ENCODE measurements at regions not wholly inside any gene's neighbourhood (a gene's known extent, or its start where the extent isn't known, plus 50 kb on each side); places are given as distances from the start of the nearest gene placed in this dataset.
"Not testable (repeated sequence)": the region's sequence is repeated elsewhere in the genome, so short reads cannot be mapped to it uniquely, and the experiment has no call there.

DNA sequence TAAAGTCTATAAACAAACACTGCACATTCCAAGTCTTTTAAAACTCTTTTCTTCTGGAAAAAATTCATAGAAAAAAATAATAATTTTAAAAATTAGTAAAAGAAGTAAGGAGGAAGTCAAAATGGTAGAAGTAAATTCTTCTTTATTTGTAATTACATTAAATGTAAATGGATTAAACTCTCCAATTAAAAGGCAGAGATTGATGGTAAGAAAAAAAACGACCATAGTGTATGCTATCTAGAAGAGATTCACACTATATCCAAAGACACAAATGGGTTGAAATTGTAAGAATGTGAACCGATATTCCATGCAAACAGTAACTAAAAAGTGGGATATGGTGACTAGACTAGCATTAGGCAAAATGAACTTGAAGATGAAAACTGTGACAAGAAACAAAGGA lies 1196.1 kb upstream of the CDH2 start:
- no peak for DNase-seq (ENCODE audit: low read depth)

- no peak for DNase-seq (ENCODE audit: low read depth)
Measured at GRCh38 chr18:29361843-29362242, 1184.9 kb upstream of the CDH2 start.

- DNase-seq (ENCODE audit: low read depth), result not testable (repeated sequence)
Measured at GRCh38 chr18:29360659-29361058, 1183.7 kb upstream of the CDH2 start.

DNA sequence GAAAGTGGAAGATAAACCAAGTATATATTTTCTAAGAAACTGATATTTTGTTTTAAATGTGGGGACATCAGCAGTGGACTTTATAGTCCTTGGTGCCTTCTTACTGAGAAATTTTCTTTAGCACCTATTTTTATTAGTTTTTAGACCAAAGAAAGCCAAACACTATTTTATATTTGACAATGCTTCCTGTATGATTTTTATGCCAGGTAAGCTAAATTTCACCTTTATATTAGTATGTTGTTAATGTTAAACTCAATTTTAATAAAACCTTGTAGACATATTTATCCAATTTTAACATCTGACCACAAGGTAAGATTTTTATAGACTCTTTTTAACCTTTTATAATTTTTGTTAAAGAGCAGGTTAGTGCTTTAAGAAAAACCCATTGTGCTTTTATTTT lies 1182.3 kb upstream of the CDH2 start:
- DNase-seq (ENCODE audit: low read depth), result not testable (repeated sequence)

- no peak for DNase-seq (ENCODE audit: low read depth)
Measured at GRCh38 chr18:29351171-29351570, 1174.2 kb upstream of the CDH2 start.

DNA sequence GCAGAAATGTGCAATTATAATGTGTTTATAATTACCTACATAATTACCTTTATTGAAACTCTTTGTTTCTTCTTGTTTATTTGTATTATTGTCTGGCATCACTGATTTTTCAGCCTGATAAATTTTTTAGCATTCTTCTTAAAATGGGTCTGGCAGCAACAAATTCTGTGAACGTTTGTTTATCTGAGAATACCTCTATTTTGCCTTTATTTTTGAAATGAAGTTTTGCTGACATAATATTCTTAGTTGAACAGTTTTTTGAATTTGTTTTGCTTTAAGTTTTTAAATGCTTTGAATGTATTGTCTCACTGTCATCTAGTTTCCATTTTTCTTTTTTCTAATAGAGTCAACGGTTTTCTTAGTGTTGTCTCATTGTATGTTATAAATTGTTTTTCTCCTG lies 1152.0 kb upstream of the CDH2 start:
- DNase-seq (ENCODE audit: low read depth), result no peak

DNA sequence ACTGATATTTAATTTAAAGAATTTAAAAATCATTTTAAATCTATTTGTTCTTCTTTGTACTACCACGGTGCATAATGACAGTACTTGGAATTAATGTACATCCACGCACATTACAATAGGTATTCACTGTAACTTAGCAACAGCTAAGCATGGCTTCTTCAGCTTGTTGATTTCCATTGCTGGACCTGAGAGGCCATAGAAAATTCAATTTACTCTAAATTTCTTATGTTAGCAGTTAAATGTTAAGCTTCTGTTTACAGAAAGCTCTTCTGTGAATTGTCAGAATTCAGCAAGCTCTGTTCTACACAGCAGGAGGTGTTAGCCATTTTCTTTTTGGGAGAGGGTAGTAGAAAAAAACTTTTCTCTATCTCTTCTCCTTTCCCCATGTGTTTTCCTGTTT lies 1149.3 kb upstream of the CDH2 start:
- DNase-seq (ENCODE audit: low read depth), result no peak

DNA sequence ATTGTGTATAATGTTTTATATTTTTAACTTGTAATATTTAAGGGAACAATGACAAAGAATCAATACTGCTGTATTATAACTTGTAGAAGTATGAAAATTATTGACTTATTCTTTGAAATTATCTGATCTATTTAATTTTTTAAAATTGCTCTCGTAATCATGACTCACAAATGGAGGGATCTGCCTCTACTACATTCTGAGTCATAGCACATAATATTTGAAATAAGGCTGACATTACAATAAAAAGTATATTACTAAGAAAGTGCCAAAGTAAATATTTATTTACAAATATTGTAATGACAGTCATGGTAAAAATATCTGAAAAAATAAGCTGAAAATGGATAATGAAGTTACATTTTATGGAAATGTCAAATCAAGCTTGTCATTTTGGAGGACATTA lies 1144.6 kb upstream of the CDH2 start:
- no peak for DNase-seq (ENCODE audit: low read depth)

- no peak for DNase-seq (ENCODE audit: low read depth)
Measured at GRCh38 chr18:29313312-29313711, 1136.4 kb upstream of the CDH2 start.

DNA sequence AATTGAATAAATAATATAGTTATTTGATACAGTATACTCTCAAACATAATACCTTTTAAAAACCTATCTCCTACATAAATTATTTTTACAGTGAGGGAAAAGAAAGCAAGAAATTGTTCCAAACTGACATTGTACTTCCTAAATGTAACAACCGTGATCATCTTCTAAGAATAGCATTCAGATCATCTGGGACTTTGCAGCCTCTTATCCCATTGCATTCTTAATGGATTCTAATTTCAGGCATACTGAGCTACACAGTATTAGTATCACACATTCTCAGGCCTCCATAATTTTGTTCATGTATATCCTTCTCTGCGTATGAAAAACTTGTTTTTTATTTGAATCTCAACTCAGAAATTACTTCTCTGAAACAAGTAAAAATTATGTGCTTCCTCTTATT lies 1134.7 kb upstream of the CDH2 start:
- no peak for DNase-seq (ENCODE audit: low read depth)

DNA sequence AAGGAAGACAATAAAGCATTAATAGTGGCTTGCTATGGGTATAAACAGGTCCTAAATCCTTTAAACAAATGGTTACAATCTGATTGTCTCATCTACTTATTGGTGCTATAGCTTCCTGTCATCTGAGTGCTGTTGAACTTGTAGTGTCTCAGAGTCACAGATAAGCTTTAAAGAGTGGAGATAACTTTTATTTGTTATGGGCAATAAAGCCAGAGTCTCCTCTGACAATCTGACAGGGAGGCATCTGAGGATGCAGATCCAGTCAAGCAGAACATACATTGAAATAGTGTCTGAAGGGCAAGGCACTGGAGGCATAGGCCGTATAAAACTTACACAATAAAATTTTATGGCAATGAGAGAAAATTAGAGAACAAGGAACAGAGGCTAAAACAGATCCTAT lies 1132.4 kb upstream of the CDH2 start:
- no peak for DNase-seq (ENCODE audit: low read depth)

DNA sequence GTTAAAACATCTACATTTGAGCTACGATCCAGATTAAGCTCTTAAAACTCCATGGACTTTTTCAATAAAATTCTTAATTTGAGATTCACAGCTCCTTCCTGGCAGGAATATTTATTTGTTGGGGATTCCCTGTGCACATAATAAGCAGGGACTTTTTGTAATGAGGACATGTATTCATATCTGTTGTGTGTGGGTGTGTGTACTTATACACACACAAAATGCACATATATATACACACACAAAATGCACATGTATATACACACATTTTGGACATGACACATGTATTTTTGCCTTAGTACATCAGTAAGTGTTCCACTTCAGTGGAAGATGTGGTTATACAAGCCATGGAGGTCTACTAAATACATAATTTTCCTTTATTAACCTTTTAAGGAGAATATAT lies 1131.1 kb upstream of the CDH2 start:
- DNase-seq (ENCODE audit: low read depth), result no peak

GRCh38 chr18:29307231-29307630 lies 1130.3 kb upstream of the CDH2 start:
- no peak for DNase-seq (ENCODE audit: low read depth)

DNA sequence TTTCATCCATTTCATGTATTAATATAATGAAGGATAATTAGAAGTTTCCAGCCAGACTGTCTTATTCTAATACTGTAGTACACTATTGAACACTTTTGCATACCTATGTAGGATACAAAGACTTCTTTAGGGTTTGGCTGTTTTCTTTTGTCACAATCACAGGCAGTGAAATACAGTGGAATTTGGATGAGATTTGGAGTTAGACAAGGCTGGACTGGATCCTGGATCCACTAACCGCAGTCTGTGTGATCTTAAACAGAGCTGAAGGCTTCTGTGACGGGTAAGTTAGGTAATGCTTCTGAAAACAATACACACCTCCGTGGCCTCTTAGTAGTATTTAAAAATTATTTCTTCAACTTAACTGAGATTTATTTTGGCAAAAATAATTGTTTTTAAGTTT lies 1128.6 kb upstream of the CDH2 start:
- DNase-seq (ENCODE audit: low read depth), result no peak

- no peak for DNase-seq (ENCODE audit: low read depth)
Measured at GRCh38 chr18:29301048-29301447, 1124.1 kb upstream of the CDH2 start.

- DNase-seq (ENCODE audit: low read depth), result no peak
Measured at GRCh38 chr18:29285471-29285870, 1108.5 kb upstream of the CDH2 start.

DNA sequence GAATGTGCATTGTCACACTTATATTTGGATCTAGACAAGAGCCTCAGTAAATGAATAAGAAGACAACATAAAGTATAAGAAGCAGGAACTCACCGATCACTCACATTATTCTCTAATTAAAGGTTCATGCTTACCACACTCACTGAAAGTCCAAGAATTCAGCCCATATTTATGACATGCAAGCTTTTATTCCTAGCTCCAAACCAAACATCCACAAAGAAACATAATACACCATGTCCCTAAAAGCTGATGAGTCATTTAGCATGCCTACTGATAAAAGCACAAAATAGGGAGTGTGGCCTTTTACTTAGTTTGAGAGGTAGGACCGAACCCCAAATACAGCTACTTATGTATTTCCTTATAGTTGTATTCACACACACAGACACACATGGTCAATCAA lies 1094.6 kb upstream of the CDH2 start:
- DNase-seq (ENCODE audit: low read depth), result no peak

- DNase-seq (ENCODE audit: low read depth), result no peak
Measured at GRCh38 chr18:29259838-29260237, 1082.9 kb upstream of the CDH2 start.

GRCh38 chr18:29254123-29254522 lies 1077.2 kb upstream of the CDH2 start:
- no peak for DNase-seq (ENCODE audit: low read depth)

DNA sequence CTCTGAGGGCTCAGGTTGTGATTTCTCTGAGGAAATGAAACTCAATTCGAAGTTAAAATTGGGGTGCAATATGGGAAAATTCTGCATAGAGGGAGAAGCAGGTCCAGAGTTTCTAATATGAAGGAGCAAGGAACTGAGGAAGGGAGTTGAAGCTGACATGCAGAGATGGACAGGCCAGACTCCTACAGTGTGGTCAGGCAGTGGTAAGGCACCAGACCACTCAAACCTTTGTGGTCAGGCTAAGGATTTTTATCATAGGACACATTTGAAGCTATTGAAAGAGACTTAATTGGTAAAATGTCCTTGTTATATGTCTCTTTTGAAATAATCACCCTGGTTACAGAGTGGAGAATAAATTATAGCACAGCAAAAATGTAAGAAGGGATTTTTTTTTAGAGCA lies 1074.8 kb upstream of the CDH2 start:
- DNase-seq (ENCODE audit: low read depth), result no peak

- no peak for DNase-seq (ENCODE audit: low read depth)
Measured at GRCh38 chr18:29250843-29251242, 1073.9 kb upstream of the CDH2 start.

- DNase-seq (ENCODE audit: low read depth), result no peak
Measured at GRCh38 chr18:29250259-29250658, 1073.3 kb upstream of the CDH2 start.

- no peak for DNase-seq (ENCODE audit: low read depth)
Measured at GRCh38 chr18:29248805-29249204, 1071.9 kb upstream of the CDH2 start.

DNA sequence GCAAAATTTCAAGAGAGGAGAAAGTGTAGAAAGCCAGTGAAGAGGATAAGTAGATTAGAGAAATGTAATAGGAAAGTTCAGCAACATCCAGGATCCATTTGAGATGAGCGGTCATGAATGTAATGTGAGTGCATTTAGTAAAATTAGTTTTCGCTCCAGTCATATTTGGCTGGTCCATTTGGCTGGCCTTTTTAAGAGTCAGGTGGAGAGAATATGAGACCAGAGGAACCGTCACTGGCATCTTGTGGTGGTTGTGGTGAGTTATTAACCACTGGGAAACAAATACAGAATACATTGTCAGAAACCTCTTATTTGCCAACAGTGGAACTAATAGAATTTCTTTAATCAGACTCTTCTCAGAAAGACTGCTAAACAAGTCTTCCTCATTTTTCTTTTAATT lies 1064.3 kb upstream of the CDH2 start:
- DNase-seq (ENCODE audit: low read depth), result no peak

DNA sequence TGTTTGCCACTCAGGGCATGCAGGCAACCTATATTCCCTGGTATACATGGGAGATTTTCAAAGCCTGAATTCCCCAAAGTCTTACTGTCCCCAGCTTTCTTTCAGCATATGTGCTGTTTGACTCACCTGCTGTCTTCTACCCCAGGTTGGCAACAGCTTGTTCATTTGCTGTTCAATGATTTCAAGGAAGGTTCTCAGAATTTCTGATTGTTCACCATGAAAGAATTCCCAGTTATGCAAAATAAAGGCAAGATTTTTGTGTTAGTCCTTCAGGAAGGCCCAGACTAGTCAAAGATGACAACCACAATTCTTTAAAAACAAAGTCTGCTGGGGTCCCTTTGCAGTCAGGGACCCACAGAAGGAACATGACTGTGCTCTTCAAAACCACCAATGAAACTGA lies 1057.8 kb upstream of the CDH2 start:
- no peak for DNase-seq (ENCODE audit: low read depth)

All from HS-27A (cell line).